CD4-positive, alpha-beta memory T cell (primary cell): ENCODE measurements at regions not wholly inside any gene's neighbourhood (a gene's known extent, or its start where the extent isn't known, plus 50 kb on each side); places are given as distances from the start of the nearest gene placed in this dataset.

ENCODE experiments used
- CTCF ChIA-PET: fragments of 350-600 bp; sonication (Branson Sonifier 250); formaldehyde crosslinking; loops from one replicate; lab custom pipeline; 2021; ENCODE audit warnings: inconsistent platforms; ENCODE audit not compliant: partially characterized antibody; lab: Charles Lee
- POLR2A ChIA-PET: fragments of 350-600 bp; sonication (Branson Sonifier 250); formaldehyde crosslinking; loops from one replicate; lab custom pipeline; 2021; ENCODE audit not compliant: partially characterized antibody; lab: Charles Lee
- DNase-seq, 5 donors: peaks; one replicate each; pipeline versions ENCODE4 v3.0.0 to v3.0.0-alpha.2; 2020 to 2022; ENCODE audit warnings: mixed read lengths in 1 of 5
- H3K27ac ChIP-seq: one replicate; pipeline ENCODE4 v1.7.0; 2013; ENCODE audit warnings: low read depth, low read length
- H3K27me3 ChIP-seq: 2 replicates; pipeline ENCODE4 v1.7.0; 2013; ENCODE audit warnings: mild to moderate bottlenecking, low read length, moderate library complexity; ENCODE audit not compliant: insufficient read depth
- H3K36me3 ChIP-seq: 2 replicates; pipeline ENCODE4 v1.7.0; 2013; ENCODE audit warnings: mild to moderate bottlenecking, low read length, moderate library complexity; ENCODE audit not compliant: insufficient read depth
- H3K4me1 ChIP-seq: 2 replicates; pipeline ENCODE4 v1.7.0; 2013; ENCODE audit warnings: mild to moderate bottlenecking, low read length, moderate library complexity; ENCODE audit not compliant: insufficient read depth
- H3K4me3 ChIP-seq, 2 donors: one replicate each; pipeline ENCODE4 v1.7.0; 2013; ENCODE audit warnings: low read length in 2 of 2, mild to moderate bottlenecking in 1 of 2
- H3K9me3 ChIP-seq, 2 donors: one replicate each; pipeline ENCODE4 v1.7.0; 2013; ENCODE audit warnings: low read length in 2 of 2, control low read depth in 1 of 2; ENCODE audit not compliant: control insufficient read depth in 1 of 2
- H3K27ac Mint-ChIP-seq, 7 donors: one replicate each; pipeline ENCODE4 v1.8.0; 2020 to 2021; ENCODE audit warnings: mixed read lengths in 7 of 7, mild to moderate bottlenecking in 6 of 7, inconsistent platforms in 3 of 7, moderate library complexity in 3 of 7
- H3K27me3 Mint-ChIP-seq, 2 donors: one replicate each; pipeline ENCODE4 v1.8.0; 2020 to 2021; ENCODE audit warnings: mixed read lengths in 2 of 2
- H3K36me3 Mint-ChIP-seq, 2 donors: one replicate each; pipeline ENCODE4 v1.8.0; 2020 to 2021; ENCODE audit warnings: mixed read lengths in 2 of 2, inconsistent platforms in 1 of 2, mild to moderate bottlenecking in 1 of 2
- H3K4me1 Mint-ChIP-seq, 4 donors: one replicate each; pipeline ENCODE4 v1.8.0; 2020 to 2021; ENCODE audit warnings: mixed read lengths in 4 of 4, mild to moderate bottlenecking in 1 of 4
- H3K4me3 Mint-ChIP-seq, 8 donors: one replicate each; pipeline ENCODE4 v1.8.0; 2020 to 2021; ENCODE audit warnings: mixed read lengths in 8 of 8, mild to moderate bottlenecking in 7 of 8, moderate library complexity in 6 of 8, inconsistent platforms in 3 of 8
- H3K9me3 Mint-ChIP-seq, 8 donors: one replicate each; pipeline ENCODE4 v1.8.0; 2020 to 2021; ENCODE audit warnings: mixed read lengths in 8 of 8, mild to moderate bottlenecking in 5 of 8, inconsistent platforms in 3 of 8, moderate library complexity in 1 of 8
- intact Hi-C: fragments of 100-400 bp; cut with micrococcal nuclease; formaldehyde crosslinking; loops from one replicate; pipeline ENCODE4 v1.15.1; 2023

GRCh38 chr6:145178391-145178790 lies 556.9 kb downstream of the EPM2A start:
- H3K36me3 ChIP-seq, result no peaks in the 10 kb centered on the region
- peaks cover 2 to 27% (median 16%) of the 10 kb centered on the region in 8 donors for H3K9me3 Mint-ChIP-seq
- intact Hi-C loops, result no loop called here
- POLR2A ChIA-PET, result no interaction called here
- no peaks in the 10 kb centered on the region for H3K4me1 ChIP-seq
- H3K4me3 ChIP-seq, result no peak overlapping the region
- H3K4me3 Mint-ChIP-seq, result no peak overlapping the region
- no peak for DNase-seq
- H3K4me1 Mint-ChIP-seq, result no peaks in the 10 kb centered on the region
- H3K27me3 Mint-ChIP-seq, result peaks cover 1 to 8% of the 10 kb centered on the region in 2 donors
- no peak overlapping the region for H3K27ac Mint-ChIP-seq
- no peaks in the 10 kb centered on the region for H3K36me3 Mint-ChIP-seq
- CTCF ChIA-PET, result no interaction called here
- no peak overlapping the region for H3K27ac ChIP-seq
- no peaks in the 10 kb centered on the region for H3K27me3 ChIP-seq
- H3K9me3 ChIP-seq, result no peaks in the 10 kb centered on the region

- no peak overlapping the region for H3K27ac Mint-ChIP-seq
- H3K9me3 Mint-ChIP-seq, result no peaks in the 10 kb centered on the region
- intact Hi-C loops, result no loop called here
- ChIA-PET CTCF (interaction anchor here (1.3 kb wide), 1 partner anchor 10 kb away, joined by 4 read pairs; no protein-coding TSS in a partner anchor), POLR2A (no interaction called here)
- no peaks in the 10 kb centered on the region for H3K4me1 Mint-ChIP-seq
- DNase-seq, result no peak
- H3K4me3 ChIP-seq, result no peak overlapping the region
- no peak overlapping the region for H3K27ac ChIP-seq
- H3K4me3 Mint-ChIP-seq, result no peak overlapping the region
- H3K27me3 Mint-ChIP-seq, result no peaks in the 10 kb centered on the region
- no peaks in the 10 kb centered on the region for H3K9me3 ChIP-seq
- no peaks in the 10 kb centered on the region for H3K36me3 Mint-ChIP-seq
- no peaks in the 10 kb centered on the region for H3K27me3 ChIP-seq
- H3K4me1 ChIP-seq, result no peaks in the 10 kb centered on the region
- H3K36me3 ChIP-seq, result no peaks in the 10 kb centered on the region
These were observed 547.7 kb downstream of the EPM2A start for GRCh38 chr6:145187491-145188206.

GRCh38 chr6:145189836-145190235 lies 545.5 kb downstream of the EPM2A start:
- no peaks in the 10 kb centered on the region for H3K9me3 Mint-ChIP-seq
- no peaks in the 10 kb centered on the region for H3K4me1 Mint-ChIP-seq
- no peaks in the 10 kb centered on the region for H3K9me3 ChIP-seq
- no peak for DNase-seq
- no peaks in the 10 kb centered on the region for H3K27me3 ChIP-seq
- no peaks in the 10 kb centered on the region for H3K36me3 Mint-ChIP-seq
- no peak overlapping the region for H3K4me3 ChIP-seq
- intact Hi-C loops, result no loop called here
- no peaks in the 10 kb centered on the region for H3K27me3 Mint-ChIP-seq
- POLR2A ChIA-PET, result no interaction called here
- H3K4me1 ChIP-seq, result no peaks in the 10 kb centered on the region
- H3K36me3 ChIP-seq, result no peaks in the 10 kb centered on the region
- H3K27ac Mint-ChIP-seq, result no peak overlapping the region
- CTCF ChIA-PET, result no interaction called here
- H3K4me3 Mint-ChIP-seq, result no peak overlapping the region
- no peak overlapping the region for H3K27ac ChIP-seq

GRCh38 chr6:145194389-145194788 lies 540.9 kb downstream of the EPM2A start:
- Histone ChIP-seq H3K36me3 (no peaks in the 10 kb centered on the region), H3K27ac (no peak overlapping the region), H3K4me1 (no peaks in the 10 kb centered on the region), H3K9me3 (no peaks in the 10 kb centered on the region), H3K27me3 (no peaks in the 10 kb centered on the region), H3K4me3 (no peak overlapping the region)
- Mint-ChIP-seq H3K27ac (no peak overlapping the region), H3K36me3 (no peaks in the 10 kb centered on the region), H3K4me3 (no peak overlapping the region), H3K9me3 (no peaks in the 10 kb centered on the region), H3K4me1 (no peaks in the 10 kb centered on the region), H3K27me3 (peaks cover 0 to 5% of the 10 kb centered on the region in 2 donors)
- CTCF ChIA-PET, result interaction anchor here (1.2 kb wide), 1 partner anchor 19 kb away, joined by 3 read pairs; no protein-coding TSS in a partner anchor
- no peak for DNase-seq
- POLR2A ChIA-PET, result no interaction called here
- intact Hi-C loops, result no loop called here

- no peak overlapping the region for H3K4me3 ChIP-seq
- intact Hi-C loops, result no loop called here
- Mint-ChIP-seq H3K27ac (no peak overlapping the region), H3K4me1 (no peaks in the 10 kb centered on the region), H3K4me3 (no peak overlapping the region), H3K36me3 (no peaks in the 10 kb centered on the region), H3K27me3 (peaks cover 6 to 7% of the 10 kb centered on the region in 2 donors), H3K9me3 (no peaks in the 10 kb centered on the region)
- H3K36me3 ChIP-seq, result no peaks in the 10 kb centered on the region
- H3K4me1 ChIP-seq, result no peaks in the 10 kb centered on the region
- no peaks in the 10 kb centered on the region for H3K27me3 ChIP-seq
- DNase-seq, result no peak
- ChIA-PET POLR2A (no interaction called here), CTCF (no interaction called here)
- H3K27ac ChIP-seq, result no peak overlapping the region
- H3K9me3 ChIP-seq, result no peaks in the 10 kb centered on the region
These were observed 535.4 kb downstream of the EPM2A start for GRCh38 chr6:145199961-145200360.

- H3K4me3 Mint-ChIP-seq, result no peak overlapping the region
- H3K36me3 Mint-ChIP-seq, result no peaks in the 10 kb centered on the region
- peaks cover 6% of the 10 kb centered on the region in 2 donors for H3K27me3 Mint-ChIP-seq
- intact Hi-C loops, result no loop called here
- Histone ChIP-seq H3K27ac (no peak overlapping the region), H3K36me3 (no peaks in the 10 kb centered on the region), H3K9me3 (no peaks in the 10 kb centered on the region), H3K4me1 (no peaks in the 10 kb centered on the region), H3K27me3 (no peaks in the 10 kb centered on the region), H3K4me3 (no peak overlapping the region)
- no peak overlapping the region for H3K27ac Mint-ChIP-seq
- DNase-seq, result no peak
- no peaks in the 10 kb centered on the region for H3K9me3 Mint-ChIP-seq
- H3K4me1 Mint-ChIP-seq, result no peaks in the 10 kb centered on the region
- ChIA-PET CTCF (no interaction called here), POLR2A (no interaction called here)
These were observed 531.0 kb downstream of the EPM2A start for GRCh38 chr6:145204301-145204700.

GRCh38 chr6:145206247-145206907 lies 528.9 kb downstream of the EPM2A start:
- H3K4me3 ChIP-seq, result no peak overlapping the region
- no peaks in the 10 kb centered on the region for H3K9me3 ChIP-seq
- POLR2A ChIA-PET, result no interaction called here
- Mint-ChIP-seq H3K36me3 (no peaks in the 10 kb centered on the region), H3K9me3 (no peaks in the 10 kb centered on the region), H3K4me1 (no peaks in the 10 kb centered on the region), H3K4me3 (no peak overlapping the region), H3K27ac (no peak overlapping the region), H3K27me3 (peaks cover 6% of the 10 kb centered on the region in 2 donors)
- H3K27ac ChIP-seq, result no peak overlapping the region
- DNase-seq, result no peak
- no peaks in the 10 kb centered on the region for H3K27me3 ChIP-seq
- intact Hi-C loops, result no loop called here
- CTCF ChIA-PET, result interaction anchor here (1.2 kb wide), 1 partner anchor 10 kb away, joined by 3 read pairs; no protein-coding TSS in a partner anchor
- H3K4me1 ChIP-seq, result no peaks in the 10 kb centered on the region
- H3K36me3 ChIP-seq, result no peaks in the 10 kb centered on the region
